ENCODE measurements at regions not wholly inside any gene's neighbourhood (a gene's known extent, or its start where the extent isn't known, plus 50 kb on each side); places are given as distances from the start of the nearest gene placed in this dataset.

DNA sequence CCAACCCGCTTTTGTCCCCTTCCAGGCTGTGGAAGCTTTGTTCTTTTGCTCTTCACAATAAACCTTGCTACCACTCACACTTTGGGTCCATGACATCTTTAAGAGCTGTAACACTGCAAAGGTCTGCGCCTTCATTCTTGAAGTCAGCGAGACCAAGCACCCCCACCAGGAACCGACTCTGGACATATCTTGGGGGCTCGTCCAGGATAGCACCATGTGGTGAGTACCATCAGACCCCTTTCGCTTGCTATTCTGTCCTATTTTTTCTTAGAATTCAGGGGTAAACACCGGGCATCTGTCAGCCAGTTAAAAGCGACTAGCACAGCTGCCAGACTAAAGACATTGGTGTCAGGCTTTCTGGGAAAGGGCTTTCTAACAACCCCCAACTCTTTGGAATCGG lies 137.6 kb upstream of the PPFIA2 start:
- TF ChIP-seq EZH2 (IDR thresholded peaks at IDR 0.05): no peak
- no peak for TF ChIP-seq POLR2AphosphoS5 (IDR thresholded peaks at IDR 0.05; ENCODE audit: borderline replicate concordance, low read depth, low read length)
- no peak for TF ChIP-seq FOXP2 (optimal IDR thresholded peaks at IDR 0.05; ENCODE audit: control extremely low read depth, extremely low read length, insufficient read depth)
